OCI-LY7 (cell line): ENCODE measurements at regions not wholly inside any gene's neighbourhood (a gene's known extent, or its start where the extent isn't known, plus 50 kb on each side); places are given as distances from the start of the nearest gene placed in this dataset.

Experiments
- EZH2phosphoT487 ChIP-seq: fragments of 200-600 bp; sonication (generic); IDR thresholded peaks from 2 replicates; pipeline ENCODE4 v1.6.1; 2018; ENCODE audit warnings: low read depth, borderline replicate concordance, mild to moderate bottlenecking, mixed run types, antibody characterized with exemption, low read length, moderate library complexity, mixed read lengths
- TF ChIP-seq, protein P1 (sequence below): fragments of 200-600 bp; sonication (generic); conservative IDR thresholded peaks from 2 replicates; pipeline ENCODE4 v1.5.1; 2014; ENCODE audit warnings: mild to moderate bottlenecking, antibody characterized with exemption, low read length, moderate library complexity, mixed read lengths

DNA sequence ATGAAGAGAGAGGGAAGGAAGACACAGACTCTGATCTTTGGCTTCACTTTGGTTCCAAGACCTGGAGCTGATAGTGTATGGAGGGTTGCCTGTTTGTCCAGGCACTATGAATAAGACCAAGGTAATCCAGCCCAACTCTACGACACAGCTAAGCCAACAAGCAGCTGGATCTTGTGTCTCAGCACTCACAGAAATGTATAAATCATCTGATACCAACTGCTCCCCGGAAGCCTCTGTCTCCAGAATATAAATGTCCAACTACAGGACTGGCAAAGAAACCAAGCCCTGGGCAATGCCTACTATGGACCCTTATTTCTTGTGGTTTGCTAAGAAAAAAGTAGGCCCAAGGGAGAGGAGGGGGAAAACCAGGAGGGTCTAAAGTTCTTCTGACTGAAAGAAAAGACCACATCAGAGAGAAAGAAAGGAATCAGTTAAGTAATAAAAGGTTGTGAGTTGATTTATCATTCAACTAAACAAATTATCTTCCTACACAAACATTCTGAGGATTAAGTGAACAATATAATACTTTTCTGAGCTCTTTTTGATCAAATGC lies 204.0 kb downstream of the DAD1 start:
- TF ChIP-seq, protein P1, sequence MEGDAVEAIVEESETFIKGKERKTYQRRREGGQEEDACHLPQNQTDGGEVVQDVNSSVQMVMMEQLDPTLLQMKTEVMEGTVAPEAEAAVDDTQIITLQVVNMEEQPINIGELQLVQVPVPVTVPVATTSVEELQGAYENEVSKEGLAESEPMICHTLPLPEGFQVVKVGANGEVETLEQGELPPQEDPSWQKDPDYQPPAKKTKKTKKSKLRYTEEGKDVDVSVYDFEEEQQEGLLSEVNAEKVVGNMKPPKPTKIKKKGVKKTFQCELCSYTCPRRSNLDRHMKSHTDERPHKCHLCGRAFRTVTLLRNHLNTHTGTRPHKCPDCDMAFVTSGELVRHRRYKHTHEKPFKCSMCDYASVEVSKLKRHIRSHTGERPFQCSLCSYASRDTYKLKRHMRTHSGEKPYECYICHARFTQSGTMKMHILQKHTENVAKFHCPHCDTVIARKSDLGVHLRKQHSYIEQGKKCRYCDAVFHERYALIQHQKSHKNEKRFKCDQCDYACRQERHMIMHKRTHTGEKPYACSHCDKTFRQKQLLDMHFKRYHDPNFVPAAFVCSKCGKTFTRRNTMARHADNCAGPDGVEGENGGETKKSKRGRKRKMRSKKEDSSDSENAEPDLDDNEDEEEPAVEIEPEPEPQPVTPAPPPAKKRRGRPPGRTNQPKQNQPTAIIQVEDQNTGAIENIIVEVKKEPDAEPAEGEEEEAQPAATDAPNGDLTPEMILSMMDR, result no peak
- no peak for TF ChIP-seq EZH2phosphoT487
